ENCODE measurements at regions not wholly inside any gene's neighbourhood (a gene's known extent, or its start where the extent isn't known, plus 50 kb on each side); places are given as distances from the start of the nearest gene placed in this dataset.

DNA sequence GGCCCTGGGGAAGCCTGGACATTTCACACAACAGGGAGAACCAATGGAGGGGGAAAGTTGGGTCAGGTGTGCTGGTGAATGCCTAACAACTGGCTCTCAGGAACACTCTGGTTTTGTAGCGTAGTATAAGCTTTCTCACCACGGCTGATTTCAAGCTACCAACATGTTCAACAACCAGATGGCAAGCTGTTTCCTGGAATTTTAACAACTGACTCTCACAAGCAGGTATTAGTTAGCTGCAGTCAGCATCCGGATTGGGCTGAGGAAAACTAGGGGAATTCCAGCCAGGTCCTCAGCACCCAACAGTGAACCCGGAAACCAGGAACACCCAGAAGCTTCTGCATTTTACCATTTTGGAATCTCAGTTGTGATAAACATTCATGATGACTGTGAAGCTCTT lies 162.3 kb upstream of the CAMK1G start:
- peaks cover 8% of the 10 kb centered on the region for H3K4me1 Mint-ChIP-seq (ENCODE audit: low read depth, unreplicated experiment)
- no peaks in the 10 kb centered on the region for H3K36me3 Mint-ChIP-seq (ENCODE audit: unreplicated experiment)
- H3K27me3 Mint-ChIP-seq (ENCODE audit: unreplicated experiment): no peaks in the 10 kb centered on the region
- no peak for DNase-seq
- H3K27ac Mint-ChIP-seq (ENCODE audit: unreplicated experiment): no peak overlapping the region
- H3K9me3 Mint-ChIP-seq (ENCODE audit: unreplicated experiment): no peaks in the 10 kb centered on the region
- H3K4me3 Mint-ChIP-seq (ENCODE audit: unreplicated experiment): no peak overlapping the region
- no peak for TF ChIP-seq CTCF (IDR thresholded peaks at IDR 0.05; ENCODE audit: partially characterized antibody, unreplicated experiment)

DNA sequence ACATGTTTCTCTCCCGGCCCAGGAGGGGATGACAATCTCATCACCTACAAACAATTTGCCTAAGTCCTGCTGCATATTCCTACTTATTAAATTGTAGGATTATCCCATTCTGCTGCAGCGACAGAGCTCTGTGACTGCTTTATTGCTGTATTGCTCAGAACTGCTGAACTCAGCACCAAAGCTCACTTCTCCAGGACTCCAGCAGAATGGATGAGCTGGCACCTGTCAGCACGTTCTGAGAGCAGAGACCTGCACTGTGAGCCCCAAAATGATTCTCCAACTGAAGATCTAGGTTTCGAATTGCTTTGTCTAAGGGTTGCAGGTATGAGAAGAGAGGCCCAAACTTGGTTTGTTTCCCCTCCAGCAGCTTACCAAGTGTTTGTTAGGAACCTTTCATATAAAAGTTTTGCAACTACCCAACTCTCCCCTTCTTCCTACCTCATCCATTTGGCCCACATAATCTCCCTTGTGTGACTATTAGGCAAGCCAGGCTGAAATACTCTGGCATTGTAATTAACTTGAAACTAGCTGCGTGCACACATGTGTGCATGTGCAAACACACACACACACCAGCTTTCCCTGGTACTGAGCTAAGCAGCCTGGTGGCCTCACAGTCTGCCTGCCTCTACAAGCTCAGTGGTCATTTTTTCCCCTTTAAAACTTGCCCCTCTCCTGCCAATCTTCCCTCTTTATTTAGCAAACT lies 161.4 kb upstream of the CAMK1G start:
- Mint-ChIP-seq H3K36me3 (ENCODE audit: unreplicated experiment) (no peaks in the 10 kb centered on the region), H3K27ac (ENCODE audit: unreplicated experiment) (no peak overlapping the region), H3K27me3 (ENCODE audit: unreplicated experiment) (no peaks in the 10 kb centered on the region), H3K4me3 (ENCODE audit: unreplicated experiment) (no peak overlapping the region), H3K4me1 (ENCODE audit: low read depth, unreplicated experiment) (peaks cover 8% of the 10 kb centered on the region), H3K9me3 (ENCODE audit: unreplicated experiment) (no peaks in the 10 kb centered on the region)
- no peak for DNase-seq
- TF ChIP-seq CTCF (IDR thresholded peaks at IDR 0.05; ENCODE audit: partially characterized antibody, unreplicated experiment): no peak

DNA sequence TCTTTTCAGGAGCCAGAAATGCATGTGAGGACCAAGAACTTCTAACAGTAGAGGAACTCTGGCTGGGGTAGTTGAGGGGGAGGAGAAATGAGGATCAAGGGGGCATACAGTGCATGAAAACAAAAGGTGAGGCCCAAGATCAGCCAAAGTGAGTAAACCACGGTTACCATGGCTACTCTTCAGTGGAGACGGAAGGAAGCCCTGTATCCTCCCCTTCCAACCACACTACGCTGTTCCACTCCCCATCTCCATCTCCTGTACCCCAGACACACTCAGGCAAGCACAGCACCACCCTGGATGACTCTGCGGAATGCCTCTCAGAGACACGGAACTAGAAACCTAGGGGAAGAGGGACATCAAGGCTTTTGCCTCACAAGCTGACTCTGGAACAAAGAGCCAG lies 157.6 kb upstream of the CAMK1G start:
- TF ChIP-seq CTCF (IDR thresholded peaks at IDR 0.05; ENCODE audit: partially characterized antibody, unreplicated experiment): no peak
- no peak for DNase-seq
- H3K9me3 Mint-ChIP-seq (ENCODE audit: unreplicated experiment): no peaks in the 10 kb centered on the region
- no peak overlapping the region for H3K4me3 Mint-ChIP-seq (ENCODE audit: unreplicated experiment)
- H3K27me3 Mint-ChIP-seq (ENCODE audit: unreplicated experiment): peaks cover 6% of the 10 kb centered on the region
- H3K4me1 Mint-ChIP-seq (ENCODE audit: low read depth, unreplicated experiment): peaks cover 8% of the 10 kb centered on the region
- no peak overlapping the region for H3K27ac Mint-ChIP-seq (ENCODE audit: unreplicated experiment)
- no peaks in the 10 kb centered on the region for H3K36me3 Mint-ChIP-seq (ENCODE audit: unreplicated experiment)

DNA sequence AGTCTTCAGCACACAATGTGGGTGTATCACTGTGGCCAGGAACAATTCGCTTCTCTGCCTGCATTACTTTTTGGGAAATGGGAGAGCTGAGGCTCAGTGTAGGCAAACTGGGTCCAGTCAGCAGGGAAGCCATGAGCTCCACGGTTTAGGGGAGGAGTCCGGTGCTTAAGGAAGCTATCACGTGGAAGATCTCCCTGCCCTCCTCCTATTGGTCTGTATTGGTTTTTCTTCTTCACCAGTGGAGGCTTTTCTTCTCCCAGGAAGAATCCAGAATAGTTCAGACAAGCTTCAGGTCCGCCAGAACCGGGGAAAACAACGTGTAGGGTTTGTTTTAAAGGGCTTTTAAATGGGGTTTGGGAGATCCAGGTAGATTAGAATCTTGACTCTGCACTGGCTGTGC lies 156.2 kb upstream of the CAMK1G start:
- Mint-ChIP-seq H3K27me3 (ENCODE audit: unreplicated experiment) (peaks cover 6% of the 10 kb centered on the region), H3K27ac (ENCODE audit: unreplicated experiment) (no peak overlapping the region), H3K9me3 (ENCODE audit: unreplicated experiment) (no peaks in the 10 kb centered on the region), H3K4me3 (ENCODE audit: unreplicated experiment) (no peak overlapping the region), H3K36me3 (ENCODE audit: unreplicated experiment) (no peaks in the 10 kb centered on the region), H3K4me1 (ENCODE audit: low read depth, unreplicated experiment) (peaks cover 6% of the 10 kb centered on the region)
- TF ChIP-seq CTCF (IDR thresholded peaks at IDR 0.05; ENCODE audit: partially characterized antibody, unreplicated experiment): no peak
- DNase-seq: no peak

GRCh38 chr1:209427811-209428210 lies 155.7 kb upstream of the CAMK1G start:
- H3K27ac Mint-ChIP-seq (ENCODE audit: unreplicated experiment): no peak overlapping the region
- no peaks in the 10 kb centered on the region for H3K9me3 Mint-ChIP-seq (ENCODE audit: unreplicated experiment)
- no peak for TF ChIP-seq CTCF (IDR thresholded peaks at IDR 0.05; ENCODE audit: partially characterized antibody, unreplicated experiment)
- no peaks in the 10 kb centered on the region for H3K36me3 Mint-ChIP-seq (ENCODE audit: unreplicated experiment)
- H3K27me3 Mint-ChIP-seq (ENCODE audit: unreplicated experiment): peaks cover 6% of the 10 kb centered on the region
- DNase-seq: no peak
- H3K4me3 Mint-ChIP-seq (ENCODE audit: unreplicated experiment): no peak overlapping the region
- H3K4me1 Mint-ChIP-seq (ENCODE audit: low read depth, unreplicated experiment): peaks cover 6% of the 10 kb centered on the region
